HG02571 (cell line): ENCODE measurements at regions not wholly inside any gene's neighbourhood (a gene's known extent, or its start where the extent isn't known, plus 50 kb on each side); places are given as distances from the start of the nearest gene placed in this dataset.
A peak's percentile ranks its signal among the peaks of the same experiment; 100 is the strongest.

Experiments used
- ATAC-seq: cut with Tn5 transposase; IDR thresholded peaks from one replicate; pipeline ENCODE4 v1.9.1; 2021; ENCODE audit warnings: mild to moderate bottlenecking, moderate library complexity; ENCODE audit not compliant: unreplicated experiment

- no peak for ATAC-seq
Observed at GRCh38 chr7:84425702-84426259, 231.2 kb upstream of the SEMA3A start.

DNA sequence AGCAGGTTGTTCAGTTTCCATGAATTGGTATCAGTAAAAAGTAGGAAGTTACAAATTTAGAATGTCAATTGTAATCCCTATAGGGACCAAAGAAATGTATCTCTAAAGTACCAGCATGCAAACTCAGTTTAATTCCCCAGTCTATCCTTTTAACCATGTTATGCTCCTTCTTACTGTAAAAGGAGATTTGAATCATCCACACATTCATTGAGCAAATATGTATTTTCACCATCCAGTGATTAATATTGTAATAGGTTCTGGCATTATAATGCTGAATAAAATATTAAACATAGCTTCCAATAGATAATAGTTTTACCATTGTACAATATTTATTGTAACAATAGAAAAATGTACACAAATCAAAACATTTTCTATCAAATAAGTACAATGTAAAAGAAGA is 228.2 kb upstream of the SEMA3A start:
- ATAC-seq, result no peak

GRCh38 chr7:84412161-84412969 is 217.8 kb upstream of the SEMA3A start:
- no peak for ATAC-seq

DNA sequence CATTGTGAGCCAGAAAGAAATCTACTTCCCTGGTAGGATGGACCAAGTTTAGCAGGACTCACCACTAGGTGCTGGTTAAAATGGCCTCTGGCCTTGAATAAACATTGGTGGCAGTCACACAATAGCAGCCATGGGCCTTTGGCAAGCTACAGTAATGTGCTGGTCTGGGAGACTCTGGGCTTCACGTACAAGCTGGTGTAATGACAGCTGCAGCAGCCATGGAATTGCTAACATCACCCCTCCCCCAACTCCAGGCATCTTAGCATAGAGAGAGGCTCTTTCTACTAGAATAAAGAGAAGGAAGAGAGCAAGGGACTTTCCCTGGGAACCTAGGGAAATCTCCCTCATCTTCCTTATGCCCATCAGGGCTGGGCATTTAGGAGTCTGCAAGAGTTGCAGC is 205.1 kb upstream of the SEMA3A start:
- no peak for ATAC-seq

DNA sequence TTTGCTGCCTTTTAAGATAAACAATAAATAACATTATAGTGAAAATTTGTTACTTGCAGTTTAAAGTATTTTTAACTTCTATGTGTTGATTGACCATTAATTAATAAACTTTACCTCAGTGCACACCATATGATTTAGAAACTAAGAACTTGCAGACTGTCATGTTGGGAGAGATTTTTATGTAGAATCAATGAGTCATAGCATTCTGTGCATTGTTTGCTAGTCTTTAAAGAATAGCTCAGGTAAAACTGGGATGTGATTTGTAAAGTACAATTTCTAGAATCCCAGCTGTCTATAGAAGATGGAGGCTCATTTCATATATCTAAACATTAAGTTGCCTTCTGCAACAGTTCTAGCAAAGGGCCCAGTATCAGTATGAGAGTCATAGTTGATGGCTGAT is 199.6 kb upstream of the SEMA3A start:
- no peak for ATAC-seq

- no peak for ATAC-seq
Observed at GRCh38 chr7:84393786-84394185, 199.2 kb upstream of the SEMA3A start.

DNA sequence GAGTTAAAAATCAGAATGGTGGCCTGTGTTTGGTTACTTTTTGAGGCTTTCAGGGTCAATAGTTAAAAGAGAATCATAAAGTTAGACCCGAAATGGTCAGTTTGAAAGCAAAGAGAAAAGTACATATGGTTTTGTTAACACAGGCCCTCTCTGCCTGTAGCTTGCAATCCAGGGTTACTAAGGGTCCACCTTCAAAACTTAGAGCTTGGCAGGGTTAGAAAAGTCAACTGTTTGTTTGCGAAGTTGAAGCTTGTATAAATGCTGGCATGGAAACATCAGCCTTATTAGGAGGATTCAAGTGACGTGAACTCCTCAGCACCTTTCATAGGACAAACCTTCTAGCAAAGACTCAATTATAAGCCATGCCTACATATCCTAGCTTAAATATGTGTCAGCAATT is 196.3 kb upstream of the SEMA3A start:
- ATAC-seq, result no peak

GRCh38 chr7:84389242-84389641 is 194.7 kb upstream of the SEMA3A start:
- ATAC-seq, result peak; percentile 75

GRCh38 chr7:84387595-84387994 is 193.0 kb upstream of the SEMA3A start:
- ATAC-seq, result no peak

DNA sequence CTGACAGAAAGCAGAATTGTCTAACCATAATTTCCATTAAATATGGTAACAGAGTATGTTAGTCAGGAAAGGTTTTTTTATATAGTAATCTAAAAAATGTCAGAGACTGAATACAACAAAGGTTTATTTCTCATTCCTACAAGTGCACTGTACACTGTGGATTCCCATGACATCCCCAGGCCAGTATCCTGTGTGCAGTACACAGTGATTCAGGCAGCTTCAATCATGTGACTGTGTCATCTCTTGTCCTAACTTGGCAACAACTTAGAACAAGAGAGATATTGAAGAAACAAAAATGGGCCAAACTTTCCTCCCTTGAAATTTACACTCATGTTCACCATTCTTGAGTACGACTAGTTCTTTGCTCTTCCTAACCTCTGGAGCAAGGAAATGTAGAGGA is 189.8 kb upstream of the SEMA3A start:
- no peak for ATAC-seq

GRCh38 chr7:84379446-84379845 is 184.9 kb upstream of the SEMA3A start:
- no peak for ATAC-seq

- no peak for ATAC-seq
Observed at GRCh38 chr7:84372712-84373111, 178.1 kb upstream of the SEMA3A start.

GRCh38 chr7:84372155-84372621 is 177.6 kb upstream of the SEMA3A start:
- no peak for ATAC-seq

DNA sequence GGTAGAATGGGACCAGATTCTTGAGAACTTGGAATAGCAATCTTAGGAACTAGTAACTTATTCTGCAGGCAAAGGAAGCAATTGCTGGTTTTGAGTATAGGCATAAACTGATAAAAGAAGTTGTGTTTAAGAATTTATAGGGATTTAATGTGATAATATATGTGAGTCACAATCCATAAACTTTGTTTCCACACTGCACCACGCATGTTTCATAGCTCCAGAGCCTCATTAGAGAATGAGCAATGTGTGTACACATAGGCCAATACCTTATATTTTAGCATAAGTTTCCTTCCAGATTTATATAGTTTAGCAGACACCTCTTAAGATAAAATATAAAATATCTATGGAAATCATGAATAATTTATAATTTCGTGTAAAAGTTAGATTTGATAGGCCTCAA is 175.5 kb upstream of the SEMA3A start:
- ATAC-seq, result no peak

DNA sequence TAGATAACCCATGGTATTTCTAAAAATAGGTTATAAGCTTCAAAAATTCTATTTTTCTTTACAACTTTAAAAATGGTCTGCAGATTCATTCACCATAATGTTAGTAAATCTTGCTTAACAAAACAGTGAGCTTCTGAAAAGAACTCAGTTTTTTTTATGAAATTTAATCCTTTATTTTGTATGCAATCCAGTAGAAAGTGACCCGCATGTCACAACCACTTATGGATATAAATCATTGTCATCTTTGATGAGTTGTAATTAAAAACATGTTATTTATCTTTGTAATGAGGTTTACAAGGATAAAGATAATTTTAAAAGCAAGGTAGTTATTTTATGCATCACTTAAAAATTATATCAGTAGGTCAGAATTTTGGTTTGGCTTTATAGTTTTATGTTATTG is 173.5 kb upstream of the SEMA3A start:
- ATAC-seq, result no peak

GRCh38 chr7:84364708-84365107 is 170.1 kb upstream of the SEMA3A start:
- no peak for ATAC-seq

- ATAC-seq, result no peak
Observed at GRCh38 chr7:84363741-84364140, 169.2 kb upstream of the SEMA3A start.

- no peak for ATAC-seq
Observed at GRCh38 chr7:84362828-84363227, 168.2 kb upstream of the SEMA3A start.

- no peak for ATAC-seq
Observed at GRCh38 chr7:84362360-84362759, 167.8 kb upstream of the SEMA3A start.

DNA sequence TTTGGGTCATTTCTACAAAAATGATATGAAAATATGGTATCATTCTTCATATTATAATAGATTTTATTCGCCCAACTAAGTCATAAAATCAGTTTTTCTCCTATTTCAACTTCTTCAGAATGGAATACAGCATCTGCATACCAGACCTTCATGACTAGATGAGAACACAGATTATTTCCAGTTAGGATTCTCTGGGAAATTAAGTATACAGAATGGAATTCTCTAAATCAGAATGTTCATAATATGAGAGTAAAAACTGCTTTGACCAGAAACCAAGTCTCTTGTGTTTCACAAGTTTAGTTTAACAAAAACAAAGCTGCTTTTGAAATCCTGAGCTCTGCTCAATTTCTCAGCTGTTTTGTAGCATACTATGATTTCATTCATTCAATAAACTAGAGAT is 160.3 kb upstream of the SEMA3A start:
- no peak for ATAC-seq

DNA sequence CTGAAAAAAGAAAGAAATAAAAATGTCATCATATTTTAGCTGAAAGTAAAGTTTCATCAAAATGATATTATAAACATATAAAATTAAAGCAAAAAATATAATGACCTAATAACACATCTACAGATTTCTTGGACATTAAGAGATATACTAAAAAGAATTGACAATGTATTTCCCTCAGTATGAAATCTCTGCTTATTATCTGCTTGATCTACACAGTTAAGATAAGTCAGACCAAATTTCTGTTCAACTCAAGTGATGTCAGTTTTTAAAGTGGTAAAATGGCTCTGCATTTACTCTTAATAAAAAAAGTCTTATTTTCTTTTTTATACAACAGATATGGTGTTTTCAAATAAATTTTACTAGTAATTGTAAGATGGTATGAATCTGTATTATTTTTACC is 159.4 kb upstream of the SEMA3A start:
- no peak for ATAC-seq

DNA sequence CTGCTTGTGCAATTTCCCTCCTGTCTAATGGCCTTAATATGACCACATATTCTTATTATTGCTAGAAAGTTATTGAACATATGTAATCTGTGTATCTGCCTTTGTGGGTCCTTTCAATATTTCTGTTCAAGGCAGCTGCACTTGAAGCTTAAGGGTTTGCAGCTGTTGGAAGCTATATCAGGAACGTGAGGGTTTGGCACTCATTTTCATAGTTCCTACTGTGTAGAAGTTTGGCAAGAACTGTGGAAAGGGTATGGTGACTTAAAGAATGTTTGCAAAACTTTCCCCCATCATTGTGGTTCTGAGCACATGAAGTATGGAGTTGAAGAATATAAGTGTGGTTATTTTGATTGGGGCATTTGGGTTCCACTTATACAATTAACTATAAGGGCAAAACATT is 144.7 kb upstream of the SEMA3A start:
- ATAC-seq, result no peak

GRCh38 chr7:84337429-84337828 is 142.8 kb upstream of the SEMA3A start:
- ATAC-seq, result no peak
